ENCODE measurements at regions not wholly inside any gene's neighbourhood (a gene's known extent, or its start where the extent isn't known, plus 50 kb on each side); places are given as distances from the start of the nearest gene placed in this dataset.

DNA sequence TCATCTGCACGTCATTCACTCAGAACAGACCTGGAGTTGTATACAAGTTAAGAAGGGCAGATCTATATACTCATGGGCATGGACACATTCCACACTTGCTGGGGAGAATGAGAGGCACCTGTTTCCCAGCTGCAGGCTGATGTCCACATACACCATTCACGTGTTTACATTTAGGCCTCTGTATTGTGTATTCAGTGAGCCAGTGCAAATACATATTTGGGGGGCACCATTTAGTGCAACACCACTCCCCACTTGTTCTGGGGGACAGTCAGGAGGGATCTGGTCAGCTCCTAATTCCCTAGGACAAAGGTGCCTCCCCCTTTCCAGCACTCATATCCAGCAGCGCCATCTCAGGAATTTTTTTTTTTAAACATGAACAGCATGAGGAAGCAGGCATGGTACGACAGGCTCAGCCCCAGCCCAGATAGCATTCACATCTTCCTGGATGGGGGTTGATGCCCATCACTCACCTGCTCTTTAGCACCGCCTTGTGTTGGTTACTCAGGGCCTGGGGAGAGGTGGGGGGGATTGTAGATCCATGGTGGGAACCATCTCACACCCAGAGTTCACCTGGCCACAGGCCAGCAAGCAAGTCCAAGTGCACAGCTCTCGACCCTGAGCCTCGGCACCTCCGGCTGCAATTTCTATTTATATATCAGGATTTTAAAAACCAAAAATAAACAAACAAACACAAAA is 56.9 kb upstream of the ZNF254 start:
- TF ChIP-seq, protein P1, sequence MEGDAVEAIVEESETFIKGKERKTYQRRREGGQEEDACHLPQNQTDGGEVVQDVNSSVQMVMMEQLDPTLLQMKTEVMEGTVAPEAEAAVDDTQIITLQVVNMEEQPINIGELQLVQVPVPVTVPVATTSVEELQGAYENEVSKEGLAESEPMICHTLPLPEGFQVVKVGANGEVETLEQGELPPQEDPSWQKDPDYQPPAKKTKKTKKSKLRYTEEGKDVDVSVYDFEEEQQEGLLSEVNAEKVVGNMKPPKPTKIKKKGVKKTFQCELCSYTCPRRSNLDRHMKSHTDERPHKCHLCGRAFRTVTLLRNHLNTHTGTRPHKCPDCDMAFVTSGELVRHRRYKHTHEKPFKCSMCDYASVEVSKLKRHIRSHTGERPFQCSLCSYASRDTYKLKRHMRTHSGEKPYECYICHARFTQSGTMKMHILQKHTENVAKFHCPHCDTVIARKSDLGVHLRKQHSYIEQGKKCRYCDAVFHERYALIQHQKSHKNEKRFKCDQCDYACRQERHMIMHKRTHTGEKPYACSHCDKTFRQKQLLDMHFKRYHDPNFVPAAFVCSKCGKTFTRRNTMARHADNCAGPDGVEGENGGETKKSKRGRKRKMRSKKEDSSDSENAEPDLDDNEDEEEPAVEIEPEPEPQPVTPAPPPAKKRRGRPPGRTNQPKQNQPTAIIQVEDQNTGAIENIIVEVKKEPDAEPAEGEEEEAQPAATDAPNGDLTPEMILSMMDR (IDR thresholded peaks at IDR 0.05): no peak
- TF ChIP-seq POLR2A (IDR thresholded peaks at IDR 0.05): no peak
